Fibroblast of mammary gland (primary cell): ENCODE measurements at regions not wholly inside any gene's neighbourhood (a gene's known extent, or its start where the extent isn't known, plus 50 kb on each side); places are given as distances from the start of the nearest gene placed in this dataset.
A peak's percentile ranks its signal among the peaks of the same experiment; 100 is the strongest.

Experiments
- DNase-seq: peaks from one replicate; pipeline ENCODE4 v3.0.0-alpha.2; 2010; ENCODE audit warnings: low read depth
- H3K4me3 ChIP-seq: 2 replicates; pipeline ENCODE4 v1.5.1; 2011; ENCODE audit warnings: low read depth, mild to moderate bottlenecking, low read length, moderate library complexity; ENCODE audit not compliant: control insufficient read depth
- CTCF ChIP-seq: conservative IDR thresholded peaks from 2 replicates; pipeline ENCODE4 v1.5.1; 2011; ENCODE audit warnings: low read depth, low read length, inconsistent platforms; ENCODE audit not compliant: control insufficient read depth, insufficient read depth

GRCh38 chr13:22563272-22563671, 617.5 kb upstream of the SGCG start:
- no peak overlapping the region for H3K4me3 ChIP-seq
- DNase-seq: no peak
- TF ChIP-seq CTCF: no peak

- no peak for DNase-seq
- no peak overlapping the region for H3K4me3 ChIP-seq
- no peak for TF ChIP-seq CTCF
These were observed 611.0 kb upstream of the SGCG start for GRCh38 chr13:22569811-22570210.

GRCh38 chr13:22589880-22590279, 590.9 kb upstream of the SGCG start:
- no peak for DNase-seq
- H3K4me3 ChIP-seq: no peak overlapping the region
- TF ChIP-seq CTCF: no peak

- TF ChIP-seq CTCF: no peak
- DNase-seq: peak; percentile 36
- H3K4me3 ChIP-seq: no peak overlapping the region
These were observed 588.3 kb upstream of the SGCG start for GRCh38 chr13:22592515-22592914.

- no peak for TF ChIP-seq CTCF
- DNase-seq: no peak
- no peak overlapping the region for H3K4me3 ChIP-seq
These were observed 586.7 kb upstream of the SGCG start for GRCh38 chr13:22594041-22594440.

GRCh38 chr13:22596171-22596863, 584.5 kb upstream of the SGCG start:
- no peak overlapping the region for H3K4me3 ChIP-seq
- no peak for TF ChIP-seq CTCF
- DNase-seq: peak; percentile 1

GRCh38 chr13:22599156-22599555, 581.6 kb upstream of the SGCG start:
- no peak for TF ChIP-seq CTCF
- no peak overlapping the region for H3K4me3 ChIP-seq
- no peak for DNase-seq
